MM.1S (cell line): ENCODE measurements at regions not wholly inside any gene's neighbourhood (a gene's known extent, or its start where the extent isn't known, plus 50 kb on each side); places are given as distances from the start of the nearest gene placed in this dataset.

Source experiments
- DNase-seq: peaks from one replicate; pipeline ENCODE4 v3.0.0-alpha.2; 2015
- H2AFZ ChIP-seq: fragments of 300-600 bp; sonication (generic); 2 replicates; pipeline ENCODE4 v1.6.0; 2016; ENCODE audit warnings: antibody characterized with exemption, low read length
- H3F3A ChIP-seq: fragments of 300-600 bp; sonication (generic); 2 replicates; pipeline ENCODE4 v1.6.1; 2016; ENCODE audit warnings: mild to moderate bottlenecking, antibody characterized with exemption, low read length, moderate library complexity, mixed read lengths; ENCODE audit not compliant: insufficient read depth
- H3K27ac ChIP-seq: fragments of 300-600 bp; sonication (generic); 2 replicates; pipeline ENCODE4 v1.5.1; 2016; ENCODE audit warnings: mild to moderate bottlenecking, low read length
- H3K27me3 ChIP-seq: fragments of 300-600 bp; sonication (generic); replicated peaks from 2 replicates; pipeline ENCODE4 v1.6.0; 2016; ENCODE audit warnings: low read length; ENCODE audit not compliant: insufficient read depth
- H3K36me3 ChIP-seq: fragments of 300-600 bp; sonication (generic); replicated peaks from 2 replicates; pipeline ENCODE4 v1.6.1; 2016; ENCODE audit warnings: mild to moderate bottlenecking, low read length, mixed read lengths; ENCODE audit not compliant: insufficient read depth
- H3K4me1 ChIP-seq: fragments of 300-600 bp; sonication (generic); 2 replicates; pipeline ENCODE4 v1.6.1; 2016; ENCODE audit warnings: low read length, mixed read lengths
- H3K4me2 ChIP-seq: fragments of 300-600 bp; sonication (generic); 2 replicates; pipeline ENCODE4 v1.6.0; 2016; ENCODE audit warnings: low read depth, low read length
- H3K4me3 ChIP-seq: fragments of 300-600 bp; sonication (generic); 2 replicates; pipeline ENCODE4 v1.5.1; 2016; ENCODE audit warnings: low read length, mixed read lengths
- H3K79me2 ChIP-seq: fragments of 300-600 bp; sonication (generic); 2 replicates; pipeline ENCODE4 v1.6.1; 2016; ENCODE audit warnings: mixed run types, low read length, mixed read lengths
- H3K9ac ChIP-seq: fragments of 300-600 bp; sonication (generic); 2 replicates; pipeline ENCODE4 v1.6.1; 2016; ENCODE audit warnings: low read length, mixed read lengths
- H3K9me2 ChIP-seq: fragments of 300-600 bp; sonication (generic); replicated peaks from 2 replicates; pipeline ENCODE4 v1.6.1; 2016; ENCODE audit warnings: mild to moderate bottlenecking, low read length, mixed read lengths; ENCODE audit not compliant: insufficient read depth
- H3K9me3 ChIP-seq: fragments of 300-600 bp; sonication (generic); replicated peaks from 2 replicates; pipeline ENCODE4 v1.6.1; 2016; ENCODE audit warnings: mild to moderate bottlenecking, low read length, mixed read lengths; ENCODE audit not compliant: insufficient read depth
- H4K20me1 ChIP-seq: fragments of 300-600 bp; sonication (generic); 2 replicates; pipeline ENCODE4 v1.6.1; 2016; ENCODE audit warnings: mild to moderate bottlenecking, low read length, moderate library complexity, mixed read lengths; ENCODE audit not compliant: insufficient read depth
- EZH2 ChIP-seq: fragments of 300-600 bp; sonication (generic); optimal IDR thresholded peaks from 2 replicates; pipeline ENCODE3; 2017; ENCODE audit warnings: low read depth, mild to moderate bottlenecking, antibody characterized with exemption, low read length, mixed read lengths
- EZH2phosphoT487 ChIP-seq: fragments of 300-600 bp; sonication (generic); IDR thresholded peaks from 2 replicates; pipeline ENCODE4 v1.6.1; 2018; ENCODE audit warnings: antibody characterized with exemption, low read length
- TF ChIP-seq, protein P1 (sequence below): fragments of 300-600 bp; sonication (generic); IDR thresholded peaks from 2 replicates; pipeline ENCODE4 v1.5.1; 2016; ENCODE audit warnings: antibody characterized with exemption, low read length, mixed read lengths

DNA sequence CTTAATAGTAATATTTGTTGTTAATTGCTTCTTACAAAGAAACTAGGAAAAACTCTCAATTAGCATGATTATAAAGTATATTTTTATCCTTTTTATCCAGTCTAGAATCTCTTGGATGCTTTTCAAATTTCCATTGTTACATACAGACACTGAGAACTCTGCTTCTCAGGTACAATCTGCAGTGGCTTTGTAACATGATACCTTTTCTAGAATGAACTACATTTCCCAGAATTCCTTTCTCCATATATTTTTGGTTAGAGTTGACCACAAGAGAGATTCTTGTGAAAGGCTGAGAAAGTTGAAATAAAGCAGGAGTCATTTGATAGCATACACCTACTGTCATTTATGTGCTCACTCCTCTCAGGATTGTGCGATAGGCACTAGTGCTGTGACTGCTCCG is 148.6 kb downstream of the SLITRK6 start:
- no peaks in the 10 kb centered on the region for H3K36me3 ChIP-seq
- no peak overlapping the region for H2AFZ ChIP-seq
- TF ChIP-seq EZH2 (no peak), EZH2phosphoT487 (no peak)
- TF ChIP-seq, protein P1, sequence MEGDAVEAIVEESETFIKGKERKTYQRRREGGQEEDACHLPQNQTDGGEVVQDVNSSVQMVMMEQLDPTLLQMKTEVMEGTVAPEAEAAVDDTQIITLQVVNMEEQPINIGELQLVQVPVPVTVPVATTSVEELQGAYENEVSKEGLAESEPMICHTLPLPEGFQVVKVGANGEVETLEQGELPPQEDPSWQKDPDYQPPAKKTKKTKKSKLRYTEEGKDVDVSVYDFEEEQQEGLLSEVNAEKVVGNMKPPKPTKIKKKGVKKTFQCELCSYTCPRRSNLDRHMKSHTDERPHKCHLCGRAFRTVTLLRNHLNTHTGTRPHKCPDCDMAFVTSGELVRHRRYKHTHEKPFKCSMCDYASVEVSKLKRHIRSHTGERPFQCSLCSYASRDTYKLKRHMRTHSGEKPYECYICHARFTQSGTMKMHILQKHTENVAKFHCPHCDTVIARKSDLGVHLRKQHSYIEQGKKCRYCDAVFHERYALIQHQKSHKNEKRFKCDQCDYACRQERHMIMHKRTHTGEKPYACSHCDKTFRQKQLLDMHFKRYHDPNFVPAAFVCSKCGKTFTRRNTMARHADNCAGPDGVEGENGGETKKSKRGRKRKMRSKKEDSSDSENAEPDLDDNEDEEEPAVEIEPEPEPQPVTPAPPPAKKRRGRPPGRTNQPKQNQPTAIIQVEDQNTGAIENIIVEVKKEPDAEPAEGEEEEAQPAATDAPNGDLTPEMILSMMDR = no peak
- no peak for DNase-seq
- no peak overlapping the region for H3K4me2 ChIP-seq
- no peaks in the 10 kb centered on the region for H4K20me1 ChIP-seq
- no peak overlapping the region for H3K9ac ChIP-seq
- H3K9me2 ChIP-seq = no peaks in the 10 kb centered on the region
- H3K27me3 ChIP-seq = no peaks in the 10 kb centered on the region
- no peaks in the 10 kb centered on the region for H3K79me2 ChIP-seq
- H3K4me3 ChIP-seq = no peak overlapping the region
- H3F3A ChIP-seq = no peaks in the 10 kb centered on the region
- no peak overlapping the region for H3K27ac ChIP-seq
- no peaks in the 10 kb centered on the region for H3K4me1 ChIP-seq
- no peaks in the 10 kb centered on the region for H3K9me3 ChIP-seq

DNA sequence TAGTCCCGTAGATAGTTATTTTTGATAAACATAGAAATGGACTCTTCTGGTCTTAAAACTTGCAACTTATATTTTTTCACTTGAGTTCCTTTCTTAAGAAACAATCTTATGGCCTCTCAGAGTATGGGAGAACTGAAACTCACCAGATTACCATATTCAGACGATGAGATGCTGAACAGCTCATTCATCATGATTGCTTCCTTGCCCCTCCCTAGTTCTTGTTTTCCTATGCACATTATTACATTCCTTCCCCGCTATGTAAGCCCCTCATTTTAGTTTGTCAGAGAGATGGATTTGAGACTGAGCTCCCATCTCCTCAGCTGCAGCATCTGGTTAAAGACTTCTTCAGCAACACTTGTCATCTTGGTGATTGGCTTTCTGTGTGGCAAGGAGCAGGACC is 158.5 kb downstream of the SLITRK6 start:
- no peaks in the 10 kb centered on the region for H3F3A ChIP-seq
- no peak overlapping the region for H2AFZ ChIP-seq
- no peak for DNase-seq
- no peaks in the 10 kb centered on the region for H3K9me2 ChIP-seq
- no peaks in the 10 kb centered on the region for H3K9me3 ChIP-seq
- TF ChIP-seq, protein P1 = no peak
- TF ChIP-seq EZH2 = no peak
- no peak for TF ChIP-seq EZH2phosphoT487
- H3K79me2 ChIP-seq = no peaks in the 10 kb centered on the region
- no peak overlapping the region for H3K9ac ChIP-seq
- no peaks in the 10 kb centered on the region for H3K36me3 ChIP-seq
- H3K27me3 ChIP-seq = no peaks in the 10 kb centered on the region
- H3K4me3 ChIP-seq = no peak overlapping the region
- no peak overlapping the region for H3K27ac ChIP-seq
- H3K4me1 ChIP-seq = no peaks in the 10 kb centered on the region
- H3K4me2 ChIP-seq = no peak overlapping the region
- H4K20me1 ChIP-seq = no peaks in the 10 kb centered on the region

DNA sequence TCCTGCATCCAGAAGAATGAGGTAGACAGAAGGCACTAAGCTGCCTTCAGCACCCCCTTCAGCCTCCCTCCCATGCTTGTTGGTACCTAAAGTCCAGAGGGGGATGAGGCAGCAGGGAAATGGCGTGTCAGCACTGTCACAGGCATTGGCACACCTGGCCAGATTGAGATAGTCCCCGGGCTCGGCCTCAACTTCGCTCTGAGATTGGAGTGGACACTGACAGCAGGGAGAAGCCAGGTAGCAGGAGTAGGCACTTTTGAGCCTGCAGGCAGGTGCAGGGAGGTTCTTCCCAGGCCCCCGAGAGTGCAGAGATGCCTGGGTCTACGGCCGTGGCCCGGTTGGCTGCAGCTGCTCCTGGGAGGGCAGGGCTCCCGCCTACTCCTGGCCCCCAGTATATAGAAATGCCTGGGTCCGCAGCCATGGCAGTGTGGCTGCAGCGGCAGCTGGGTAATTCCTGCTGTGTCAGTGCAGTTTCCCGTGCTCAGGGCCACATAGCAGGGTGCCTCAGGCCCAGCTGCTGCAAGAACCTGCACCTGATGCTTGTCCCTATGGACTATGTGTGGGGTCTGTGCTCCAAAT is 160.3 kb downstream of the SLITRK6 start:
- H3K9ac ChIP-seq = no peak overlapping the region
- H3K27me3 ChIP-seq = no peaks in the 10 kb centered on the region
- H3K9me2 ChIP-seq = no peaks in the 10 kb centered on the region
- H3K9me3 ChIP-seq = no peaks in the 10 kb centered on the region
- DNase-seq = no peak
- H4K20me1 ChIP-seq = no peaks in the 10 kb centered on the region
- no peaks in the 10 kb centered on the region for H3K36me3 ChIP-seq
- no peak overlapping the region for H3K4me2 ChIP-seq
- no peak for TF ChIP-seq EZH2
- TF ChIP-seq EZH2phosphoT487 = no peak
- TF ChIP-seq, protein P1 = no peak
- H2AFZ ChIP-seq = no peak overlapping the region
- H3K79me2 ChIP-seq = no peaks in the 10 kb centered on the region
- H3K4me1 ChIP-seq = no peaks in the 10 kb centered on the region
- H3K27ac ChIP-seq = no peak overlapping the region
- no peaks in the 10 kb centered on the region for H3F3A ChIP-seq
- H3K4me3 ChIP-seq = no peak overlapping the region
